Parathyroid adenoma (tissue), 2 donors: ENCODE measurements at regions not wholly inside any gene's neighbourhood (a gene's known extent, or its start where the extent isn't known, plus 50 kb on each side); places are given as distances from the start of the nearest gene placed in this dataset.

ENCODE experiments used
- H2AFZ ChIP-seq: fragments of 300-600 bp; sonication (generic); one replicate; pipeline ENCODE4 v1.7.0; 2017; ENCODE audit warnings: antibody characterized with exemption, mild to moderate bottlenecking
- H3K27ac ChIP-seq: fragments of 300-600 bp; sonication (generic); one replicate; pipeline ENCODE4 v1.7.0; 2017
- H3K27me3 ChIP-seq: fragments of 300-600 bp; sonication (generic); one replicate; pipeline ENCODE4 v1.7.0; 2017; ENCODE audit warnings: low read length; ENCODE audit not compliant: control insufficient read depth, insufficient read depth
- H3K36me3 ChIP-seq: fragments of 300-600 bp; sonication (generic); one replicate; pipeline ENCODE4 v1.7.0; 2017; ENCODE audit warnings: low read length; ENCODE audit not compliant: control insufficient read depth, insufficient read depth
- H3K4me1 ChIP-seq: fragments of 300-600 bp; sonication (generic); one replicate; pipeline ENCODE4 v1.7.0; 2017; ENCODE audit warnings: control low read depth
- H3K4me2 ChIP-seq: fragments of 300-600 bp; sonication (generic); one replicate; pipeline ENCODE4 v1.7.0; 2017; ENCODE audit warnings: low read length
- H3K4me3 ChIP-seq: fragments of 300-600 bp; sonication (generic); one replicate; pipeline ENCODE4 v1.7.0; 2017; ENCODE audit warnings: low read depth, low read length
- H3K79me2 ChIP-seq: fragments of 300-600 bp; sonication (generic); one replicate; pipeline ENCODE4 v1.7.0; 2017; ENCODE audit warnings: control low read depth
- H3K9ac ChIP-seq: fragments of 300-600 bp; sonication (generic); one replicate; pipeline ENCODE4 v1.7.0; 2017; ENCODE audit warnings: mild to moderate bottlenecking
- H3K9me3 ChIP-seq: fragments of 300-600 bp; sonication (generic); one replicate; pipeline ENCODE4 v1.7.0; 2017; ENCODE audit warnings: low read length; ENCODE audit not compliant: control insufficient read depth
- CTCF ChIP-seq: fragments of 300-600 bp; sonication (generic); IDR thresholded peaks from one replicate; pipeline ENCODE4 v1.7.0; 2017; ENCODE audit warnings: antibody characterized with exemption, mild to moderate bottlenecking
- donor health status: primary hyperparathyroidism.

GRCh38 chr1:56160773-56161315 lies 418.5 kb downstream of the PLPP3 start:
- no peak overlapping the region for H3K27ac ChIP-seq
- H3K4me1 ChIP-seq: no peaks in the 10 kb centered on the region
- no peaks in the 10 kb centered on the region for H3K36me3 ChIP-seq
- no peak overlapping the region for H3K4me3 ChIP-seq
- H3K27me3 ChIP-seq: no peaks in the 10 kb centered on the region
- no peak for TF ChIP-seq CTCF
- H3K4me2 ChIP-seq: no peak overlapping the region
- no peaks in the 10 kb centered on the region for H3K79me2 ChIP-seq
- H2AFZ ChIP-seq: no peak overlapping the region
- no peaks in the 10 kb centered on the region for H3K9me3 ChIP-seq
- H3K9ac ChIP-seq: no peak overlapping the region

DNA sequence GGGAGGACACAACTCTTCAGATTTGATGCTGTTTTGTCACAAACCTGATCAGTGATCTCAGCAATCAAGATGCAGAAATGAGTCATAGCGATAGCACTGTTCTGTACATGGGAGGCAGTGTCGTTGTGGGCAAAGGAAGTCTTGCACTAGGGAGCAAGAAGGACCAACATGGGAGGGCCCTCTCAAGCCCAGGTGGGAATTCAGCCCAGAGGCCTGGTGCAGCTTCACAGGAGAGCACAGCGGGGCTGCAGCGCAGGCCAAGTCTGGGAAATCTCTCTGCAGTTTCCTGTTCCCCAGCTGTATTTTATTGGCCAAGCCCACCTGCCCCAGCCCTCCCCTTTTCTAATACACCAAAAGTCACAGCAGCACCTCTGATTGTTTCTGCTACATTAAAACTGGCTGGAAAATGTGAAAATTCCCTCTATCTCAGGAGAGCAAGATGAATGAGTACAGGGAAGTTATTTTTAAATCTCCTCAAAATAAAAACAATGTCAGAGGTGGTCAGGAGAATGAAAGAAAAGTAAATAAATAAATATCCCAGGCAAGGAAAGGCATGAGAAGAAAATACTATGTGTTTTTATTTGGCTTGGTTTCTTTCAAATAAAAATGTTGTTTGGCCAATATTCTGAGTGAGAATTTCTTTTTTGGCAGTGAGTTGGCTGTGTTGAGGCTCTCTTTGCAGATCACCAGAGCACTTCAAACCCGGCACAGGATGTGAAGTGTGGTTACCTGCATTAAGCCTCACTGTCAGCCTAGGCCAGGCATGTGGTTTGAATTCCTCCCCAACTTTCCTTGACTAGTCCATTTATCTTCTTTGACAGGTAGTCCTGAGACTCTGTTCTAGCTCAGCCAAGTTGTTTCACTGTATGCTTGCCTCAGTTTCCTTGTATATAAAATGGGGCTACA lies 422.1 kb downstream of the PLPP3 start:
- H2AFZ ChIP-seq: no peak overlapping the region
- H3K4me1 ChIP-seq: no peaks in the 10 kb centered on the region
- no peak overlapping the region for H3K9ac ChIP-seq
- no peak overlapping the region for H3K27ac ChIP-seq
- no peak overlapping the region for H3K4me3 ChIP-seq
- no peaks in the 10 kb centered on the region for H3K36me3 ChIP-seq
- no peaks in the 10 kb centered on the region for H3K27me3 ChIP-seq
- H3K9me3 ChIP-seq: no peaks in the 10 kb centered on the region
- no peak overlapping the region for H3K4me2 ChIP-seq
- no peaks in the 10 kb centered on the region for H3K79me2 ChIP-seq
- no peak for TF ChIP-seq CTCF

- no peak for TF ChIP-seq CTCF
- no peaks in the 10 kb centered on the region for H3K27me3 ChIP-seq
Observed at GRCh38 chr1:56153276-56153675, 426.1 kb downstream of the PLPP3 start.

DNA sequence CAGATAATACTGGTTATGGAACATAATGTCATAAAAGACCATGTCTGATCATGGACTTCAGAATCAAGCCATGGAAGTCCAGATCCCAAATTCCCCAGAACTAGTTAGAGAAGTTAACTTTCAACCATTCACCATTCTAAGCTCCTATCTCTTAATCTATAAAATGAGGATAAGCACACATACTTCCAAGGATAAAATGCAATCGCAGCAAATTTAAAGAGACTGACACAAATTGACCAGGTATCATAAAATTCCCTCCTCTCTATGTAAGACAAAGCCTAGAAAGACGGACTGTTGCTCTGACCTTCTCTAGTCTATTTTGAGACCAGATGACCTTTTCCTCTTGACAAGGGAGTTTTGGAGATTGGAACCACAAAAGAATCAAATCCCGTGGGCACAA lies 426.7 kb downstream of the PLPP3 start:
- no peak overlapping the region for H3K9ac ChIP-seq
- H3K9me3 ChIP-seq: no peaks in the 10 kb centered on the region
- H3K4me2 ChIP-seq: no peak overlapping the region
- H3K4me1 ChIP-seq: no peaks in the 10 kb centered on the region
- H3K36me3 ChIP-seq: no peaks in the 10 kb centered on the region
- TF ChIP-seq CTCF: no peak
- no peak overlapping the region for H3K4me3 ChIP-seq
- H3K27ac ChIP-seq: no peak overlapping the region
- no peaks in the 10 kb centered on the region for H3K79me2 ChIP-seq
- no peaks in the 10 kb centered on the region for H3K27me3 ChIP-seq
- H2AFZ ChIP-seq: no peak overlapping the region

More at GRCh38 chr1:56153276-56153675, 426.1 kb downstream of the PLPP3 start:
- Histone ChIP-seq H3K9ac (no peak overlapping the region), H3K4me2 (no peak overlapping the region), H3K36me3 (no peaks in the 10 kb centered on the region), H2AFZ (no peak overlapping the region), H3K4me1 (no peaks in the 10 kb centered on the region), H3K4me3 (no peak overlapping the region), H3K79me2 (no peaks in the 10 kb centered on the region), H3K27ac (no peak overlapping the region), H3K9me3 (no peaks in the 10 kb centered on the region)
